ENCODE measurements at regions not wholly inside any gene's neighbourhood (a gene's known extent, or its start where the extent isn't known, plus 50 kb on each side); places are given as distances from the start of the nearest gene placed in this dataset.

DNA sequence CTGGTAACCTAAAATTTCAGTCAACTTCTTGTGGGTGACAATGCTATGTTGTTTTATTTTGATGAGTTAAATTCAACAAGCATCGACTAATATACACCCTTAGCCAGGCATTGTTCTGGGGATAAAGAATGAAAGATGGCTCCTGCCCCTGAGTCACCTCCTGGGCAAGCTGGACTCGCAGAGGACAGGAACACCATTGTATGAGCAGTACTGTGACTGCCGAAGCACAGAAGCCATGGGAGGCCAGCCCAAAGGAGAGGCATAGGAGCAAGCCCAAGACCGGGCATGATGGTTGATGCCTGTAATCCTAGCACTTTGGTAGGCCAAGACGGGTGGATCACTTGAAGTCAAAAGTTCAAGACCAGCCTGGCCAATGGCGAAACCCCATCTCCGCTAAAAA, 555.2 kb downstream of the OMA1 start:
- H3K9ac ChIP-seq (ENCODE audit: low read depth, low read length), result no peak overlapping the region
- no peak for DNase-seq
- H3K79me2 ChIP-seq (ENCODE audit: insufficient read depth, low read length), result no peaks in the 10 kb centered on the region
- no peak overlapping the region for H3K27ac ChIP-seq (ENCODE audit: low read length)
- no peak for ATAC-seq (ENCODE audit: insufficient read depth, low read depth)
- H4K20me1 ChIP-seq (ENCODE audit: insufficient read depth, low read length), result no peaks in the 10 kb centered on the region
- no peaks in the 10 kb centered on the region for H3K4me1 ChIP-seq (ENCODE audit: insufficient read depth, low read length)
- H3K4me3 ChIP-seq (ENCODE audit: low read depth in 1 of 2, low read length in 2 of 2), result no peak overlapping the region
- no peak overlapping the region for H2AFZ ChIP-seq (ENCODE audit: low read depth, low read length)
- H3K9me3 ChIP-seq (ENCODE audit: insufficient read depth, low read length, severe bottlenecking), result no peaks in the 10 kb centered on the region
- H3K4me2 ChIP-seq (ENCODE audit: insufficient read depth, low read length), result no peak overlapping the region
- TF ChIP-seq EZH2 (IDR thresholded peaks at IDR 0.05; ENCODE audit: borderline replicate concordance, low read depth, low read length, severe bottlenecking), result no peak
- TF ChIP-seq, protein P1, sequence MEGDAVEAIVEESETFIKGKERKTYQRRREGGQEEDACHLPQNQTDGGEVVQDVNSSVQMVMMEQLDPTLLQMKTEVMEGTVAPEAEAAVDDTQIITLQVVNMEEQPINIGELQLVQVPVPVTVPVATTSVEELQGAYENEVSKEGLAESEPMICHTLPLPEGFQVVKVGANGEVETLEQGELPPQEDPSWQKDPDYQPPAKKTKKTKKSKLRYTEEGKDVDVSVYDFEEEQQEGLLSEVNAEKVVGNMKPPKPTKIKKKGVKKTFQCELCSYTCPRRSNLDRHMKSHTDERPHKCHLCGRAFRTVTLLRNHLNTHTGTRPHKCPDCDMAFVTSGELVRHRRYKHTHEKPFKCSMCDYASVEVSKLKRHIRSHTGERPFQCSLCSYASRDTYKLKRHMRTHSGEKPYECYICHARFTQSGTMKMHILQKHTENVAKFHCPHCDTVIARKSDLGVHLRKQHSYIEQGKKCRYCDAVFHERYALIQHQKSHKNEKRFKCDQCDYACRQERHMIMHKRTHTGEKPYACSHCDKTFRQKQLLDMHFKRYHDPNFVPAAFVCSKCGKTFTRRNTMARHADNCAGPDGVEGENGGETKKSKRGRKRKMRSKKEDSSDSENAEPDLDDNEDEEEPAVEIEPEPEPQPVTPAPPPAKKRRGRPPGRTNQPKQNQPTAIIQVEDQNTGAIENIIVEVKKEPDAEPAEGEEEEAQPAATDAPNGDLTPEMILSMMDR (IDR thresholded peaks at IDR 0.05; ENCODE audit: borderline replicate concordance, extremely low read depth, low read length, poor library complexity, severe bottlenecking), result no peak
- H3K27me3 ChIP-seq (ENCODE audit: insufficient read depth, low read length, poor library complexity), result no peaks in the 10 kb centered on the region
- no peaks in the 10 kb centered on the region for H3K36me3 ChIP-seq (ENCODE audit: insufficient read depth, low read length)

DNA sequence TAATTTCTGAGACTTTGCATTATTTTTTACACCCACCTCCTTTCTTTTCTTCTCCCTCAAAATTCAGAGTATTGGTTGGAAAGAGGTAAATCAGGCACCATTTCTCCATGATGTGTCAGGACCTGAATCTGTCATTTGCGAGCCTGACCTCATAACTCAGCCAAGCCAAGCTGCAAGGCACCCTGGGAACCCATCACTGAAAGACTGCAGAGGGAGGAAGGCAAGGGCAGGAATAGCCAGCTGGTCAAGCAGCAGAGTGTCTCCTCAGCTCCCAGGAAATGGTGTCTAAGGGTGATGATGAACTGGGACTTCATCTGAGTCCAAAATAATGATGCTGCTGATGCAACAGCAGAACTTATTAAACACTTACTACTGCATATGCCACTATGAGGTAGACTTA, 556.6 kb downstream of the OMA1 start:
- Histone ChIP-seq H4K20me1 (ENCODE audit: insufficient read depth, low read length) (no peaks in the 10 kb centered on the region), H3K9ac (ENCODE audit: low read depth, low read length) (no peak overlapping the region), H3K27me3 (ENCODE audit: insufficient read depth, low read length, poor library complexity) (no peaks in the 10 kb centered on the region), H3K36me3 (ENCODE audit: insufficient read depth, low read length) (no peaks in the 10 kb centered on the region), H3K4me2 (ENCODE audit: insufficient read depth, low read length) (no peak overlapping the region), H3K9me3 (ENCODE audit: insufficient read depth, low read length, severe bottlenecking) (no peaks in the 10 kb centered on the region), H3K27ac (ENCODE audit: low read length) (no peak overlapping the region), H2AFZ (ENCODE audit: low read depth, low read length) (no peak overlapping the region), H3K4me1 (ENCODE audit: insufficient read depth, low read length) (no peaks in the 10 kb centered on the region), H3K79me2 (ENCODE audit: insufficient read depth, low read length) (no peaks in the 10 kb centered on the region), H3K4me3 (ENCODE audit: low read depth in 1 of 2, low read length in 2 of 2) (no peak overlapping the region)
- ATAC-seq (ENCODE audit: insufficient read depth, low read depth) (no peak), DNase-seq (no peak)
- TF ChIP-seq EZH2 (IDR thresholded peaks at IDR 0.05; ENCODE audit: borderline replicate concordance, low read depth, low read length, severe bottlenecking), result no peak
- TF ChIP-seq, protein P1 (IDR thresholded peaks at IDR 0.05; ENCODE audit: borderline replicate concordance, extremely low read depth, low read length, poor library complexity, severe bottlenecking), result no peak

DNA sequence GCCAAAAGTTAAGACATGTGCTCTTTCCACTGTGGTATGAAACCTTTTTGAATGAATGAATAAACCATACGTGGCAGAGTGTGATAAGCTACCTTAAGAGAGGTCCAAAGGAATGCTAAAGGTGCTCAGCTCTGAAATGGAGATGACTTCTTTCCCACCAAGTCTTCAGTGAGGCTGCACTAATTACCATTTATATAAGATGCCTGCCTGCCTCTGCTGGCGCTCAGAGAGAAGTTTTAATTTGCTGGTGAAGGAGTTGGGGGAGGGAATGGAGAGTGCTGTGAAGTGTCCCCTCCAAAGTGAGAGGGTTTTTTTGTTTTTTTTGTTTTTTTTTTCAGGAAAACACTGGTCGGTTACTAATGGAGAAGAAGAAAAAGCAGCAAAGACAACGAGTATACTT, 559.0 kb downstream of the OMA1 start:
- Histone ChIP-seq H3K9me3 (ENCODE audit: insufficient read depth, low read length, severe bottlenecking) (no peaks in the 10 kb centered on the region), H3K27ac (ENCODE audit: low read length) (no peak overlapping the region)

More for the DNA sequence above, 559.0 kb downstream of the OMA1 start:
- Histone ChIP-seq H3K4me3 (ENCODE audit: low read depth in 1 of 2, low read length in 2 of 2) (no peak overlapping the region), H3K4me2 (ENCODE audit: insufficient read depth, low read length) (no peak overlapping the region), H4K20me1 (ENCODE audit: insufficient read depth, low read length) (no peaks in the 10 kb centered on the region), H3K9ac (ENCODE audit: low read depth, low read length) (no peak overlapping the region), H3K79me2 (ENCODE audit: insufficient read depth, low read length) (no peaks in the 10 kb centered on the region), H3K4me1 (ENCODE audit: insufficient read depth, low read length) (no peaks in the 10 kb centered on the region), H2AFZ (ENCODE audit: low read depth, low read length) (no peak overlapping the region), H3K36me3 (ENCODE audit: insufficient read depth, low read length) (no peaks in the 10 kb centered on the region), H3K27me3 (ENCODE audit: insufficient read depth, low read length, poor library complexity) (no peaks in the 10 kb centered on the region)
- ATAC-seq (ENCODE audit: insufficient read depth, low read depth) (no peak), DNase-seq (no peak)
- TF ChIP-seq, protein P1 (IDR thresholded peaks at IDR 0.05; ENCODE audit: borderline replicate concordance, extremely low read depth, low read length, poor library complexity, severe bottlenecking), result no peak
- no peak for TF ChIP-seq EZH2 (IDR thresholded peaks at IDR 0.05; ENCODE audit: borderline replicate concordance, low read depth, low read length, severe bottlenecking)

Measured in DND-41 (cell line).